Astrocyte (in vitro differentiated cells and primary cell): ENCODE measurements at regions not wholly inside any gene's neighbourhood (a gene's known extent, or its start where the extent isn't known, plus 50 kb on each side); places are given as distances from the start of the nearest gene placed in this dataset.

Experiments used
- DNase-seq: peaks from one replicate; pipeline ENCODE4 v3.0.0-alpha.2; 2010; ENCODE audit warnings: low read depth
- FAIRE-seq: peaks from 2 replicates; lab custom pipeline; 2011; peaks lifted over from hg19 to GRCh38; lab: Jason Lieb, UNC
- H2AFZ ChIP-seq: 2 replicates; pipeline ENCODE4 v1.6.0; 2012; ENCODE audit warnings: low read depth, low read length, inconsistent platforms
- H3K27ac ChIP-seq: 2 replicates; pipeline ENCODE4 v1.5.1; 2011; ENCODE audit warnings: low read depth, low read length, inconsistent platforms
- H3K27me3 ChIP-seq: 2 replicates; pipeline ENCODE4 v1.6.0; 2011; ENCODE audit warnings: low read length, inconsistent platforms; ENCODE audit not compliant: insufficient read depth
- H3K36me3 ChIP-seq: 2 replicates; pipeline ENCODE4 v1.5.1; 2011; ENCODE audit warnings: low read length, inconsistent platforms; ENCODE audit not compliant: insufficient read depth
- H3K4me1 ChIP-seq: 2 replicates; pipeline ENCODE4 v1.5.1; 2011; ENCODE audit warnings: low read length, inconsistent platforms; ENCODE audit not compliant: insufficient read depth
- H3K4me2 ChIP-seq: 2 replicates; pipeline ENCODE4 v1.6.0; 2012; ENCODE audit warnings: low read length, inconsistent platforms
- H3K4me3 ChIP-seq: 2 replicates; pipeline ENCODE4 v1.5.1; 2011; ENCODE audit warnings: low read depth, mild to moderate bottlenecking, low read length, inconsistent platforms; ENCODE audit not compliant: insufficient read depth
- H3K79me2 ChIP-seq: 2 replicates; pipeline ENCODE4 v1.6.0; 2012; ENCODE audit warnings: mild to moderate bottlenecking, low read length, inconsistent platforms; ENCODE audit not compliant: insufficient read depth
- H3K9ac ChIP-seq: 2 replicates; pipeline ENCODE4 v1.6.0; 2012; ENCODE audit warnings: mild to moderate bottlenecking, low read length, inconsistent platforms
- H3K9me3 ChIP-seq: 2 replicates; pipeline ENCODE4 v1.5.1; 2012; ENCODE audit warnings: low read depth, mild to moderate bottlenecking, low read length, inconsistent platforms; ENCODE audit not compliant: insufficient read depth
- H4K20me1 ChIP-seq: 2 replicates; pipeline ENCODE4 v1.6.0; 2012; ENCODE audit warnings: low read length, inconsistent platforms; ENCODE audit not compliant: insufficient read depth
- H3K27ac Mint-ChIP-seq: one replicate; pipeline ENCODE4 v1.8.0; 2021; ENCODE audit warnings: mild to moderate bottlenecking, mixed read lengths; ENCODE audit not compliant: unreplicated experiment
- H3K27me3 Mint-ChIP-seq: one replicate; pipeline ENCODE4 v1.8.0; 2021; ENCODE audit warnings: low read depth, mixed read lengths; ENCODE audit not compliant: unreplicated experiment
- H3K36me3 Mint-ChIP-seq: one replicate; pipeline ENCODE4 v1.8.0; 2021; ENCODE audit warnings: low read depth, mixed read lengths; ENCODE audit not compliant: unreplicated experiment
- H3K4me1 Mint-ChIP-seq: one replicate; pipeline ENCODE4 v1.8.0; 2021; ENCODE audit warnings: low read depth, mixed read lengths; ENCODE audit not compliant: unreplicated experiment
- H3K4me3 Mint-ChIP-seq: one replicate; pipeline ENCODE4 v1.8.0; 2021; ENCODE audit warnings: mild to moderate bottlenecking, moderate library complexity, mixed read lengths; ENCODE audit not compliant: unreplicated experiment
- H3K9me3 Mint-ChIP-seq: one replicate; pipeline ENCODE4 v1.8.0; 2021; ENCODE audit warnings: mild to moderate bottlenecking, mixed read lengths; ENCODE audit not compliant: unreplicated experiment
- EZH2 ChIP-seq: IDR thresholded peaks from 2 replicates; pipeline ENCODE4 v1.6.1; 2012; ENCODE audit warnings: mild to moderate bottlenecking, low read length, inconsistent platforms; ENCODE audit not compliant: insufficient read depth
- TF ChIP-seq, protein P1 (sequence below): IDR thresholded peaks from 2 replicates; pipeline ENCODE4 v1.5.1; 2011; ENCODE audit warnings: low read depth, mild to moderate bottlenecking, inconsistent platforms, low read length, moderate library complexity; ENCODE audit not compliant: insufficient read depth

DNA sequence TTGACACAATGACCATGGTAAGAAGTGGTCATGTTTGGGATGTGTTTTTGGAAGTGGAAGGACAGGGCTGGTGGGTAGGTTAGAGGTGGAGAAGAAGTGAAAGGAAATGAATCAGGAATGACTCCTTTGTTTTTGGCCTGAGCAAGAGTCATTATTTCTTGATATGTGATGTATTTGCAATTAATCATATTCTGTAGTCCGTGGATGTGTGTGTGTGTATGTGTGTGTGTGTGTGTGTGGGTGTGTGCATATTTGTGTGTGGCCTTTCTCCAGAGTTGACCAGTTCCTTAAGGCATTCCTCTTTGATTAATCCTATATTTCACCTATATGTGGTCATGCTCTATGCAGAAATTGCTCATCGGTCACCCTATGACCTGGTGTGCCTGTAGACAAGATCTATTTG, 130.7 kb downstream of the UTRN start:
- TF ChIP-seq, protein P1, sequence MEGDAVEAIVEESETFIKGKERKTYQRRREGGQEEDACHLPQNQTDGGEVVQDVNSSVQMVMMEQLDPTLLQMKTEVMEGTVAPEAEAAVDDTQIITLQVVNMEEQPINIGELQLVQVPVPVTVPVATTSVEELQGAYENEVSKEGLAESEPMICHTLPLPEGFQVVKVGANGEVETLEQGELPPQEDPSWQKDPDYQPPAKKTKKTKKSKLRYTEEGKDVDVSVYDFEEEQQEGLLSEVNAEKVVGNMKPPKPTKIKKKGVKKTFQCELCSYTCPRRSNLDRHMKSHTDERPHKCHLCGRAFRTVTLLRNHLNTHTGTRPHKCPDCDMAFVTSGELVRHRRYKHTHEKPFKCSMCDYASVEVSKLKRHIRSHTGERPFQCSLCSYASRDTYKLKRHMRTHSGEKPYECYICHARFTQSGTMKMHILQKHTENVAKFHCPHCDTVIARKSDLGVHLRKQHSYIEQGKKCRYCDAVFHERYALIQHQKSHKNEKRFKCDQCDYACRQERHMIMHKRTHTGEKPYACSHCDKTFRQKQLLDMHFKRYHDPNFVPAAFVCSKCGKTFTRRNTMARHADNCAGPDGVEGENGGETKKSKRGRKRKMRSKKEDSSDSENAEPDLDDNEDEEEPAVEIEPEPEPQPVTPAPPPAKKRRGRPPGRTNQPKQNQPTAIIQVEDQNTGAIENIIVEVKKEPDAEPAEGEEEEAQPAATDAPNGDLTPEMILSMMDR = no peak
- no peak for TF ChIP-seq EZH2
- no peak for FAIRE-seq
- H3K36me3 ChIP-seq = no peaks in the 10 kb centered on the region
- Mint-ChIP-seq H3K4me3 (no peak overlapping the region), H3K36me3 (no peaks in the 10 kb centered on the region), H3K27ac (peak overlapping the region; percentile 41), H3K4me1 (peaks cover 20% of the 10 kb centered on the region), H3K9me3 (no peaks in the 10 kb centered on the region), H3K27me3 (no peaks in the 10 kb centered on the region)
- no peak overlapping the region for H2AFZ ChIP-seq
- H3K27ac ChIP-seq = peak overlapping the region; percentile 86
- H3K4me3 ChIP-seq = peak overlapping the region; percentile 43
- H4K20me1 ChIP-seq = peaks cover 3% of the 10 kb centered on the region
- H3K9me3 ChIP-seq = no peaks in the 10 kb centered on the region
- peak overlapping the region; percentile 36 for H3K9ac ChIP-seq
- H3K4me2 ChIP-seq = peak overlapping the region; percentile 82
- peaks cover 18% of the 10 kb centered on the region for H3K79me2 ChIP-seq
- DNase-seq = peak; percentile 94
- peaks cover 19% of the 10 kb centered on the region for H3K4me1 ChIP-seq
- no peaks in the 10 kb centered on the region for H3K27me3 ChIP-seq

GRCh38 chr6:144416244-144416643, 131.1 kb downstream of the UTRN start:
- peak overlapping the region; percentile 86 for H3K27ac ChIP-seq
- Mint-ChIP-seq H3K9me3 (no peaks in the 10 kb centered on the region), H3K27me3 (no peaks in the 10 kb centered on the region)

GRCh38 chr6:144416773-144417172, 131.6 kb downstream of the UTRN start:
- Histone ChIP-seq H3K27me3 (no peaks in the 10 kb centered on the region), H3K4me2 (peak overlapping the region; percentile 82), H3K9me3 (no peaks in the 10 kb centered on the region), H3K79me2 (peaks cover 18% of the 10 kb centered on the region), H3K9ac (no peak overlapping the region), H3K4me3 (no peak overlapping the region), H3K4me1 (peaks cover 19% of the 10 kb centered on the region), H4K20me1 (peaks cover 3% of the 10 kb centered on the region), H2AFZ (no peak overlapping the region), H3K36me3 (no peaks in the 10 kb centered on the region), H3K27ac (peak overlapping the region; percentile 86)
- no peak for FAIRE-seq
- H3K4me3 Mint-ChIP-seq = no peak overlapping the region
- no peaks in the 10 kb centered on the region for H3K36me3 Mint-ChIP-seq
- H3K9me3 Mint-ChIP-seq = no peaks in the 10 kb centered on the region
- no peak for TF ChIP-seq EZH2
- TF ChIP-seq, protein P1 = no peak
- H3K4me1 Mint-ChIP-seq = peaks cover 18% of the 10 kb centered on the region
- H3K27me3 Mint-ChIP-seq = no peaks in the 10 kb centered on the region
- no peak overlapping the region for H3K27ac Mint-ChIP-seq
- DNase-seq = no peak

More at GRCh38 chr6:144416244-144416643, 131.1 kb downstream of the UTRN start:
- Histone ChIP-seq H3K4me2 (peak overlapping the region; percentile 82), H3K36me3 (no peaks in the 10 kb centered on the region), H3K27me3 (no peaks in the 10 kb centered on the region), H3K9ac (no peak overlapping the region), H3K79me2 (peaks cover 18% of the 10 kb centered on the region), H2AFZ (no peak overlapping the region), H3K9me3 (no peaks in the 10 kb centered on the region), H3K4me3 (no peak overlapping the region), H4K20me1 (peaks cover 3% of the 10 kb centered on the region), H3K4me1 (peaks cover 19% of the 10 kb centered on the region)
- no peak for TF ChIP-seq EZH2
- TF ChIP-seq, protein P1 = no peak
- Mint-ChIP-seq H3K36me3 (no peaks in the 10 kb centered on the region), H3K4me3 (no peak overlapping the region), H3K4me1 (peaks cover 20% of the 10 kb centered on the region), H3K27ac (peak overlapping the region; percentile 1)
- no peak for FAIRE-seq
- DNase-seq = no peak
